Inflammatory macrophage treated with lipopolysaccharide for 4 hours (primary cell): ENCODE measurements at regions not wholly inside any gene's neighbourhood (a gene's known extent, or its start where the extent isn't known, plus 50 kb on each side); places are given as distances from the start of the nearest gene placed in this dataset.
"Not testable (repeated sequence)": the region's sequence is repeated elsewhere in the genome, so short reads cannot be mapped to it uniquely, and the experiment has no call there.

Source experiments
- DNase-seq: peaks from one replicate; pipeline ENCODE4 v3.0.0-alpha.2; 2020

GRCh38 chr12:131277186-131278091 is 323.7 kb downstream of the ADGRD1 start:
- DNase-seq = not testable (repeated sequence)

GRCh38 chr12:131278451-131279115 is 324.9 kb downstream of the ADGRD1 start:
- DNase-seq = not testable (repeated sequence)

DNA sequence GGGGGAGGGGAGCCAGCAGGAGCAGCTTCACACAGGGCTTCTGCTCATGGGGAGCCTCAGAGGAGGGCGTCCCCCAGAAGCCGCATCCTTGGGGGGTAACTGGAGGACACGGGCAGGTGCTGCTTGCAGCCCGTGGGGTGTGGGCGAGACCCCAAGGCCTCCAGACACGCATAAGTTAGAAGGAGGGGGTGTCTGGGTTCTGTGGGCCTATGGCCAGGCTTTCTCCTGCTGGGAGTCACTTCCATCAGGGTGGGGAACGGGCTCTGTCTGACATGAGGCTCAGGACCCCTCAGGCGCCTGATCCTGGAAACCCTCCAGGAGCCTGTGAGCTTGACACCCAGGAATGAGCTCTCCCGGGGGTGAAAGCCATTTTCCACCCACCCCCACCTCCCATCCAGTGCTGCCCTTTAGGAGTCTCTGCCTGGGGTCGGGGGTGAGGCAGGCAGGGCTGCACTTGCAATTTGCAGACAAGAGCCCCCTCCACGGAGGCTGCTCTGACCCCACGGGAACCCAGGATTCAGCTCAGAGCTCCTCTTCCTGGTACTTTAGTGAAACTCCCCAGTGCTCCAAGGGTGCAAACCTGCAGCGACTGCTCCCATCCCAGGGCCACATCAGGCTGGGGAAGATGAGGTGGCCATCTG is 325.7 kb downstream of the ADGRD1 start:
- no peak for DNase-seq

GRCh38 chr12:131280426-131280825 is 326.7 kb downstream of the ADGRD1 start:
- DNase-seq = no peak

GRCh38 chr12:131281016-131281415 is 327.3 kb downstream of the ADGRD1 start:
- DNase-seq = no peak

DNA sequence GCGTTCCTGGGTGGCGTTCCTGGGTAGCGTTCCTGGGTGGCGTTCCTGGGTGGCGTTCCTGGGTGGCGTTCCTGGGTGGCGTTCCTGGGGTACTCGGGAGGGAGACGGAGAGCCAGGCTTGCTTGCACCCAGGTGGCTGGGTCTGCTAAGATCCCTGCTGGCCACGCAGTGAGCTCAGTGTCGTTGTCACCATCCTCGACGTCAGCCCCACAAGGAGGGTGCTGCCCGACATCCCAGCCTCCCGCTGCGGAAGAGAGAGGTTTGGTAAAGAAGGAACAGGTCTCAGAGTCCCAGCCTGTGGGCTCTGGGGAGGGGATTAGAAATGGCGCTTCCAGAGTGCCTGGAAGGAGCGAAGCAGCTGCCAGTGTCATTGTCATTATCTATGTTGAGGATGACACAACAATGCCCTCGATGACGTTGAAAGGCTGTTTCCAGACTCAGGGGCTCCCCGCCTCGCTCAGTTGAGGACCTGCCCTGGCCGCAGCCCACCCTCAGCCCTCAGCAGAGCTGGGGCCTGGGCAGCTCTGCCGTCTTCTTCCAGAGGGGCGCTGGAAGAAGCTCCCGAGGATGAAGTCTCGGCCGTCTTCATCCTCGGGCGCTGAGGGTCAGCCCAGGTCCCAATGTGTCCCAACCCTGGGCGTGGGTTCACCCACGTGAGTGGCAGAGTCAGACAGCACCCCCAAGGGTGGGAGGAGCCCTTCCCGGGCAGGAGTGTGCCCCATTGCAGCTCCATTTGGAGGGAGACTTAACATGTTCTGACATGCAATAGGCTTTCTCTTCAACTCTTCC is 328.8 kb downstream of the ADGRD1 start:
- DNase-seq = no peak

DNA sequence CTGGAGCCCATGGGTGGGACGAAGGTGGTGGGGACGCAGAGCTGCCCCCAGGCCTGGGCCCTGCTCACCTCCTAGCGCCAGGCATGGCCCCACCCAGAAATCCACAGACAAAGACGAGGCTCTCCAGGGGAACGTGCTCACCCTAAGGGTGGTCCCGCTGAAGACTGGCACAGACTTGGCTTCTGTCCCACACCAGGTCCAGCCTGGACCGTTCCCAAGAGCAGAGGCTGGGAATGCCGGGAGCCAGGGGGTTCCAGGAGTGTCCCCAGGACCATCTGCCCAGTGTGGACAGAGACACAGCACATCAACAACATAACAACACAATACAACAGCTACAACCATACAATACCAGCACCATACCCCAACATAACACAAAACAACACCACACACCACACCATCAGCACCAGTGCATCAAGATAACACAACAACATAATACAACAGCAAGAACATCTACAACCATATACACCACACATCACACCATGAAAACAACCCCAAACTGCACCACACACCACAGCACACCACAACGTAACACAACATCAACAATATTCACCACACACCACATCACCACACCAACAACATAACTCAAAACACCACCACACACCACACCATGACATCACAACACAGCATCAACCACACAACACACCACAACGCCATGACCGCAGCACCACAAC is 329.6 kb downstream of the ADGRD1 start:
- no peak for DNase-seq

DNA sequence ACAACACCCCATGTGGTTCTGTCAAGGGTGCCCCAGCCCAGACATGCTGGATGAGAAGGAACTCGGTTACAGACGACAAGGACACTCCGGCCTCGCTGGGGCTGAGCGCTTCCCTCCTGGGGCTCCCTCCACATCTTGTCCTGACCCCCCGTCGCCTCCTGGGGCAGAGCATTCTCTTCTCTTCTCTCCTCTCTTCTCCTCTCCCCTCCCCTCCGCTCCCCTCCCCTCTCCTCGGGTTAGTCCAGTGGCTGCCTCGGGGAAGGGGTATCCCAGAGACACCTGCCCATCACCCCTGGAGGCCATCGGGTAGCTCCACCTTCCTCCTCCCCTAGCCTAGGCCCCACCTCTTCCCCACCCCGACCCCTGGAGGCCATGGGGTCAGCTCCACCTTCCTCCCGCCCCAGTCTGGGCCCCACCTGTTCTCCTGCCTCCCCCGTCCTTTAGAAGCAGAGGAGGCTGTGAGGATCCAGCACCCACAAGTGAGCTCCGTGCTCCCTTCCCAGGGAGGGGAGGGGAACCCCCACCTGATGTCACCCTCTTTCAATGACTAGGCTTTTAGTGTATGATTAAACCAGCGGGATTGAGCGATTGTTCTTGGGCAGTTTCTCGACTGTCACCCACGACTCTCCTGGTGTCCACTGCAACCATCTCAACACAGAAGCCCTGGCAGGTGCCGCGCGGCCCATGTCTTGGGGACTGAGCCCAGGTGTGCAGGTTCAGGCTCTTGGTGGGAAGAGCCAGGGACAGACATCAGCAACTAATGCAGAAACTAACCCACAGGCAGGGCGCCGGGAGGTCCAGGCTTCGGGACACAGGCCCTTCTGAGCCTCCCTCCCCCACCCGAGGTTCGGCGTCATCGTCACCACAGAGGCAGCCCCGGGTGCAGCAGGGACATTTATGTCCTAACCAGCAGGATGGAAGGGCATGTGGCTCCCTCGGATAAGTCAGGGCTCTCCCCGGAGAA is 330.4 kb downstream of the ADGRD1 start:
- not testable (repeated sequence) for DNase-seq

DNA sequence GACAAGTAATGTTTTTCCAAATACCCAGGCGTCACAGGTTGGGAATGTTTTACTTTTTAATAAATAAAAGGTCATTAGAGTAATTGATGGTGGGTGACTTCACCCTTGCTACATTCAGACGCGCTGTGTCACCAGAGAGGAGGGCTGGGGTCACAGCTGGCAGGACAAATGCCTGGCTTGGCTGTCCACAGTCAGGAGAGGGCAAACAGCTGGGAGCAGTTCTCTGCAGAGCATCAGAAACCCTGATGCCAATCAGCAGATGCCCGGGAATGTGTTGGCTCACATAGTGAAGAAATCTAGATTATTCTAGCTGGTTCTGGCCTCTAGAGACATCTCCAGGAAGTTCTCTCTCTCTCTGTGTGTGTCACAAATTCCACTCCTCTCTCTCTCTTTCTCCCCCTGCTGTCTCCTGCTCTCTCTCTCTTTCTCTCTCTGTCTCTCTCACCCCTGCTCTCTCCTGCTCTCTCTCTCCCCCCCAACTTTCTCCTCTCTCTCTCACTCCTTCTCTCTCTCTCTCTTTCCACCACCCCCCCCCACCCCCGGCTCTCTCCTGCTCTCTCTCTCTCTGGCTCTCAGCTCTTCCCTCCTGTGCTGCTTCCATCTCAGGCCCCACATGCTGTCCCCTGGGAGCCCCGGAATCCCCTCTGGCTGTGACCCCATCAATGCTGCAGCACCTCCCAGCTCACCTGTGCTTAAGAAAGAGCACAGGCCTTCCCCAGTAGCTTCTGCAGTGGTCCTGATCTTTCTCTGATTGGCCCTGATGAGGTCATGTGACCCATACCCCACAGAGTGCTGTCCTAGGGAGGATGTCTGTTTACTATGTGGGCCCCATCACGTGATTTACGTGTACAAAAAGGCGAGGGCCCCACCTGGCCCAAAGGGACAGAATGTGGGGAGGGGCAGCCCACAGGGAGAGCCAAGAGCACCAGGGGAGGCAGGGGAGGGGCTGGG is 331.5 kb downstream of the ADGRD1 start:
- DNase-seq = not testable (repeated sequence)

- DNase-seq = not testable (repeated sequence)
These were observed 332.2 kb downstream of the ADGRD1 start for GRCh38 chr12:131285905-131286295.

GRCh38 chr12:131286301-131286700 is 332.6 kb downstream of the ADGRD1 start:
- DNase-seq = not testable (repeated sequence)

DNA sequence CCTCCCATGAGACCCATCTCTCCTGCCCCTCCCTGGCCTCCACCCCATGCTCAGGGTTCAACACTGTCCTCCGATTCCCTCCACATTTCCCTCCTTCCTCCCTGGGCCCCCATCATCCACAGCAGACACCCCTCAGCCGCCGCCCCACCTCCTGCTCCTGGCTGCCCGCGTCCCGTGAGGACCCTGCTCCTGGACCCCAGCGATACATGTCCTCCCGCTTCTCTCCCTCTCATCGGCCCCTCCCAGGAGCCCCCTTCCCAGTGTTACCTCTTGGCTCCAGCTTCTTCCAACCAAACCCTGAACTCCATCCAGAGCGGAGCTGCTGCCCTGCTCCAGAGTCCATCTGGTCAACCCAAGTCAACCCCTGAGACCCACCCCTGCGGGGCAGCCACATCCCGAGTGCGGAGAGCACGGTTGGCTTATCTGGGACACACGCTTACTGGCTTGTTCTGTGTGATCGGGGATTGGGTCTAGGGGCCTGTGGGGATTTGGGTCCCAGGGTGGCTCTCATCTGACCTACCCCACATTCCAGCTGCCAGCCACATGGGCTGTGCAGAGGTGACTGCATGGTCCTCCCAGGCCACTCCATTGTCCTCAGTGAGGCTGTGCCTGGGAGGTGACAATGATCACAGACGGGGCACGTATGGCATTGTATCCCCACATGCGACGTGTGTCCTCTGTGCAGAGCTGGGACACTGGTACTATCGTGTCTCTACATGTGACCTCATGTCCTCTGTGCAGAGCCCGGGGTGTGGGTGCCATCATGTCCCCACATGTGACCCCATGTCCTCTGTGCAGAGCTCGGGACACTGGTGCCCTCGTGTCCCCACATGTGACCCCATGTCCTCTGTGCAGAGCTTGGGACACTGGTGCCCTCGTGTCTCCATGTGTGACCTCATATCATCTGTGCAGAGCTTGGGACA is 333.6 kb downstream of the ADGRD1 start:
- no peak for DNase-seq

GRCh38 chr12:131287938-131288764 is 334.4 kb downstream of the ADGRD1 start:
- no peak for DNase-seq

- not testable (repeated sequence) for DNase-seq
These were observed 335.3 kb downstream of the ADGRD1 start for GRCh38 chr12:131288765-131289695.

- not testable (repeated sequence) for DNase-seq
These were observed 336.1 kb downstream of the ADGRD1 start for GRCh38 chr12:131289807-131290206.

DNA sequence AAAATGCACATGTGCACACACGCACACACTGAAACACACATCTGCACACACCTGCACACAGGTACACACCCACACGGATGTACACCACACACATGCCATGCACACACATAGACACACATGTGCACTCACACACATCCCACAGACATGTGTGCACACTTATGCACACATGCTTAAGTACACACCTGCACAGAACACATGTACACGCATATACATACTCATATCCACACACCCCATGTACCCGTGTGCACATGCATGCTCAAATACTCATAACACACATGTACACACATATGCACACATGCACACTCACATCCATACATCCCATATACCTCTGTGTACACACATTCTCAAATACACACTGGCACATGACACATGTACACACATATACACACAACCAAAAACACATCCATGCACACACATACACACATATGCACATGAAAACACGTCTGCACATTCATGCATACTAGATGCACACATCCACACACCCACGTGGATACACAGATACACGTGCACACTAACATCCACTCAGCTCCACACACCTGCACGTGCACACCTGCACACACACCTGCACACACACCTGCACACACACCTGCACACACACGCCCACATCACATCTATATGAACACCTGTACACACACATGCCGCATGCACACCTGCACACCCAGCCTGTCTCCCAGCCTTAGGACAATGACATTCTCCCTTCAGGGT is 336.7 kb downstream of the ADGRD1 start:
- no peak for DNase-seq
